Thyroid gland (tissue), 4 donors: ENCODE measurements at regions not wholly inside any gene's neighbourhood (a gene's known extent, or its start where the extent isn't known, plus 50 kb on each side); places are given as distances from the start of the nearest gene placed in this dataset.

Source experiments
- DNase-seq, 2 donors: peaks; one replicate each; pipeline ENCODE4 v3.0.0-alpha.2; 2019
- H3K27ac ChIP-seq, 3 donors: fragments of 200-600 bp; sonication (generic); 1 replicate in 2 of 3; 2 replicates in 1 of 3; pipeline ENCODE4 v1.5.1; 2016 to 2019; ENCODE audit warnings: mild to moderate bottlenecking in 1 of 3, moderate library complexity in 1 of 3
- H3K27me3 ChIP-seq: fragments of 200-600 bp; sonication (generic); one replicate; pipeline ENCODE4 v1.5.1; 2019
- H3K36me3 ChIP-seq, 2 donors: fragments of 200-600 bp; sonication (generic); one replicate each; pipeline ENCODE4 v1.5.1; 2016 to 2019
- H3K4me1 ChIP-seq, 2 donors: fragments of 200-600 bp; sonication (generic); one replicate each; pipeline ENCODE4 v1.5.1; 2017 to 2019
- H3K4me3 ChIP-seq, 3 donors: fragments of 200-600 bp; sonication (generic); replicated peaks in 1 of 3; 1 replicate in 2 of 3; 2 replicates in 1 of 3; pipeline ENCODE4 v1.5.1; 2016; ENCODE audit warnings: mild to moderate bottlenecking in 1 of 3
- H3K9me3 ChIP-seq: fragments of 200-600 bp; sonication (generic); one replicate; pipeline ENCODE4 v1.5.1; 2017
- CTCF ChIP-seq, 6 experiments: fragments of 200-600 bp in 3 of 6; fragments of 450-650 bp in 3 of 6; sonication (generic) in 3 of 6; IDR thresholded peaks; one replicate each; pipeline ENCODE4 v1.5.1; 2016 to 2019; ENCODE audit warnings: antibody characterized with exemption in 6 of 6, mild to moderate bottlenecking in 2 of 6, inconsistent platforms in 1 of 6, moderate library complexity in 1 of 6
- POLR2A ChIP-seq, 2 donors: fragments of 450-650 bp; IDR thresholded peaks; one replicate each; pipeline ENCODE4 v1.6.1; 2017; ENCODE audit warnings: antibody characterized with exemption in 2 of 2, mild to moderate bottlenecking in 2 of 2, moderate library complexity in 1 of 2
- WGBS, 2 donors: methylation state at CpG; one replicate each; pipeline ENCODE4 v1.1.5; 2017; 5-methylcytosine and 5-hydroxymethylcytosine counted together
- intact Hi-C: fragments of 100-400 bp; cut with DNase I; formaldehyde crosslinking; loops from one replicate; pipeline ENCODE4 v1.15.1; 2023

GRCh38 chr2:142308744-142309143 is 177.9 kb upstream of the LRP1B start:
- H3K27me3 ChIP-seq, result no peaks in the 10 kb centered on the region
- no peak for DNase-seq
- no peaks in the 10 kb centered on the region for H3K36me3 ChIP-seq
- no peak overlapping the region for H3K27ac ChIP-seq
- no peak overlapping the region for H3K4me3 ChIP-seq
- intact Hi-C loops, result no loop called here
- no peaks in the 10 kb centered on the region for H3K9me3 ChIP-seq
- no peaks in the 10 kb centered on the region for H3K4me1 ChIP-seq
- no peak for TF ChIP-seq POLR2A (IDR thresholded peaks at IDR 0.05)
- no peak for TF ChIP-seq CTCF (IDR thresholded peaks at IDR 0.05)

GRCh38 chr2:142307616-142308115 is 176.8 kb upstream of the LRP1B start:
- TF ChIP-seq CTCF (IDR thresholded peaks at IDR 0.05) (no peak), POLR2A (IDR thresholded peaks at IDR 0.05) (no peak)

GRCh38 chr2:142307086-142307485 is 176.3 kb upstream of the LRP1B start:
- WGBS, 2 donors, result 91 to 93% methylated on average over 1 of the region's 1 CpG
- Histone ChIP-seq H3K27me3 (no peaks in the 10 kb centered on the region), H3K4me3 (no peak overlapping the region), H3K9me3 (no peaks in the 10 kb centered on the region), H3K4me1 (no peaks in the 10 kb centered on the region), H3K27ac (no peak overlapping the region), H3K36me3 (no peaks in the 10 kb centered on the region)
- DNase-seq, result no peak
- intact Hi-C loops, result no loop called here
- TF ChIP-seq CTCF (IDR thresholded peaks at IDR 0.05) (no peak), POLR2A (IDR thresholded peaks at IDR 0.05) (no peak)

More at GRCh38 chr2:142307616-142308115, 176.8 kb upstream of the LRP1B start:
- intact Hi-C loops, result no loop called here
- Histone ChIP-seq H3K9me3 (no peaks in the 10 kb centered on the region), H3K36me3 (no peaks in the 10 kb centered on the region), H3K27me3 (no peaks in the 10 kb centered on the region), H3K4me1 (no peaks in the 10 kb centered on the region), H3K27ac (no peak overlapping the region), H3K4me3 (no peak overlapping the region)
- WGBS, 2 donors, result 43% methylated on average over 4 of the region's 4 CpGs
- DNase-seq, result no peak

GRCh38 chr2:142306131-142306530 is 175.3 kb upstream of the LRP1B start:
- no peaks in the 10 kb centered on the region for H3K4me1 ChIP-seq
- intact Hi-C loops, result no loop called here
- no peak overlapping the region for H3K4me3 ChIP-seq
- H3K9me3 ChIP-seq, result no peaks in the 10 kb centered on the region
- no peak overlapping the region for H3K27ac ChIP-seq
- H3K36me3 ChIP-seq, result no peaks in the 10 kb centered on the region
- no peak for DNase-seq
- TF ChIP-seq CTCF (IDR thresholded peaks at IDR 0.05) (no peak), POLR2A (IDR thresholded peaks at IDR 0.05) (no peak)
- no peaks in the 10 kb centered on the region for H3K27me3 ChIP-seq

GRCh38 chr2:142300517-142300916 is 169.7 kb upstream of the LRP1B start:
- TF ChIP-seq POLR2A (IDR thresholded peaks at IDR 0.05) (no peak), CTCF (IDR thresholded peaks at IDR 0.05) (no peak)
- Histone ChIP-seq H3K9me3 (no peaks in the 10 kb centered on the region), H3K4me3 (no peak overlapping the region), H3K4me1 (no peaks in the 10 kb centered on the region), H3K27me3 (no peaks in the 10 kb centered on the region), H3K27ac (no peak overlapping the region), H3K36me3 (no peaks in the 10 kb centered on the region)
- intact Hi-C loops, result no loop called here
- no peak for DNase-seq
